H1 (cell line): ENCODE measurements at regions not wholly inside any gene's neighbourhood (a gene's known extent, or its start where the extent isn't known, plus 50 kb on each side); places are given as distances from the start of the nearest gene placed in this dataset.

Experiments
- CHD1 ChIP-seq: IDR thresholded peaks from 2 replicates; pipeline ENCODE4 v1.6.1; 2012; ENCODE audit warnings: low read depth, low read length, improper control_type of control experiment
- CHD7 ChIP-seq: fragments of 300-600 bp; sonication (generic); IDR thresholded peaks from 2 replicates; pipeline ENCODE4 v1.7.1; 2012; ENCODE audit warnings: low read length, moderate library complexity, mild to moderate bottlenecking, inconsistent platforms; ENCODE audit not compliant: insufficient replicate concordance
- CREB1 ChIP-seq: IDR thresholded peaks from 2 replicates; pipeline ENCODE4 v1.6.1; 2012; ENCODE audit warnings: inconsistent platforms
- POLR2AphosphoS5 ChIP-seq: IDR thresholded peaks from 2 replicates; pipeline ENCODE4 v1.6.1; 2011; ENCODE audit warnings: low read depth, low read length
- POU5F1 ChIP-seq: IDR thresholded peaks from 2 replicates; pipeline ENCODE4 v1.6.1; 2011; ENCODE audit warnings: low read depth, mild to moderate bottlenecking, low read length, moderate library complexity
- RBBP5 ChIP-seq: IDR thresholded peaks from 2 replicates; pipeline ENCODE4 v1.7.1; 2012; ENCODE audit warnings: low read depth, mild to moderate bottlenecking, inconsistent platforms, low read length, moderate library complexity, borderline replicate concordance
- RFX5 ChIP-seq: IDR thresholded peaks from 2 replicates; pipeline ENCODE4 v1.6.1; 2011; ENCODE audit warnings: low read depth, low read length, improper control_type of control experiment, borderline replicate concordance
- SIX5 ChIP-seq: IDR thresholded peaks from 2 replicates; pipeline ENCODE4 v1.6.1; 2011; ENCODE audit warnings: mild to moderate bottlenecking, low read depth, low read length
- SP2 ChIP-seq: IDR thresholded peaks from 2 replicates; pipeline ENCODE4 v1.6.1; 2012; ENCODE audit warnings: mild to moderate bottlenecking, low read length, inconsistent platforms
- TF ChIP-seq, protein P1 (sequence below), 3 experiments: IDR thresholded peaks; 1 replicate in 2 of 3; 2 replicates in 1 of 3; pipeline versions ENCODE4 v1.5.1 to v1.6.1; 2011; ENCODE audit warnings: low read length in 3 of 3, mild to moderate bottlenecking in 3 of 3, inconsistent platforms in 2 of 3, low read depth in 1 of 3, moderate library complexity in 1 of 3; ENCODE audit not compliant: insufficient read depth in 1 of 3; ENCODE audit errors: control extremely low read depth in 1 of 3

GRCh38 chr21:35398346-35398982, 349.4 kb upstream of the RUNX1 start (continued):
- no peak for TF ChIP-seq CHD7
- no peak for TF ChIP-seq POLR2AphosphoS5
- TF ChIP-seq RFX5: no peak
- TF ChIP-seq SP2: no peak
- TF ChIP-seq, protein P1, sequence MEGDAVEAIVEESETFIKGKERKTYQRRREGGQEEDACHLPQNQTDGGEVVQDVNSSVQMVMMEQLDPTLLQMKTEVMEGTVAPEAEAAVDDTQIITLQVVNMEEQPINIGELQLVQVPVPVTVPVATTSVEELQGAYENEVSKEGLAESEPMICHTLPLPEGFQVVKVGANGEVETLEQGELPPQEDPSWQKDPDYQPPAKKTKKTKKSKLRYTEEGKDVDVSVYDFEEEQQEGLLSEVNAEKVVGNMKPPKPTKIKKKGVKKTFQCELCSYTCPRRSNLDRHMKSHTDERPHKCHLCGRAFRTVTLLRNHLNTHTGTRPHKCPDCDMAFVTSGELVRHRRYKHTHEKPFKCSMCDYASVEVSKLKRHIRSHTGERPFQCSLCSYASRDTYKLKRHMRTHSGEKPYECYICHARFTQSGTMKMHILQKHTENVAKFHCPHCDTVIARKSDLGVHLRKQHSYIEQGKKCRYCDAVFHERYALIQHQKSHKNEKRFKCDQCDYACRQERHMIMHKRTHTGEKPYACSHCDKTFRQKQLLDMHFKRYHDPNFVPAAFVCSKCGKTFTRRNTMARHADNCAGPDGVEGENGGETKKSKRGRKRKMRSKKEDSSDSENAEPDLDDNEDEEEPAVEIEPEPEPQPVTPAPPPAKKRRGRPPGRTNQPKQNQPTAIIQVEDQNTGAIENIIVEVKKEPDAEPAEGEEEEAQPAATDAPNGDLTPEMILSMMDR (IDR thresholded peaks at IDR 0.05; ENCODE audit: control extremely low read depth in 1 of 3, insufficient read depth in 1 of 3, low read depth in 1 of 3, low read length in 3 of 3): no peak
- TF ChIP-seq CHD1: no peak
- no peak for TF ChIP-seq SIX5
- no peak for TF ChIP-seq RBBP5
- no peak for TF ChIP-seq POU5F1
- no peak for TF ChIP-seq CREB1
